ENCODE measurements at regions not wholly inside any gene's neighbourhood (a gene's known extent, or its start where the extent isn't known, plus 50 kb on each side); places are given as distances from the start of the nearest gene placed in this dataset.

- TF ChIP-seq RAD21 (IDR thresholded peaks at IDR 0.05; ENCODE audit: low read depth) (peak; percentile 71), MAX (IDR thresholded peaks at IDR 0.05) (no peak), YY1 (IDR thresholded peaks at IDR 0.05; ENCODE audit: low read depth) (0 out of 2 replicates have a peak, but pooled peaks have one; percentile 31), CREB1 (IDR thresholded peaks at IDR 0.05; ENCODE audit: low read depth) (no peak), TCF12 (IDR thresholded peaks at IDR 0.05; ENCODE audit: low read depth) (no peak), ZBTB7A (IDR thresholded peaks at IDR 0.05; ENCODE audit: low read depth) (no peak)
These were observed 250.9 kb downstream of the PTEN start for GRCh38 chr10:88114368-88114767.

- no peak for TF ChIP-seq CEBPB (IDR thresholded peaks at IDR 0.05)
- TF ChIP-seq ZBTB7A (IDR thresholded peaks at IDR 0.05; ENCODE audit: low read depth) = no peak
- no peak for TF ChIP-seq EP300 (IDR thresholded peaks at IDR 0.05; ENCODE audit: borderline replicate concordance)
- no peak for TF ChIP-seq TAF1 (IDR thresholded peaks at IDR 0.05; ENCODE audit: low read depth)
- TF ChIP-seq NFIC (IDR thresholded peaks at IDR 0.05) = no peak
- no peak for TF ChIP-seq TCF12 (IDR thresholded peaks at IDR 0.05; ENCODE audit: low read depth)
- no peak for TF ChIP-seq RAD21 (IDR thresholded peaks at IDR 0.05; ENCODE audit: low read depth)
- TF ChIP-seq USF1 (IDR thresholded peaks at IDR 0.05) = no peak
- no peak for TF ChIP-seq EGR1 (IDR thresholded peaks at IDR 0.05)
- TF ChIP-seq FOXM1 (IDR thresholded peaks at IDR 0.05; ENCODE audit: borderline replicate concordance, low read depth) = no peak
- no peak for TF ChIP-seq CREB1 (IDR thresholded peaks at IDR 0.05; ENCODE audit: low read depth)
- TF ChIP-seq TEAD4 (IDR thresholded peaks at IDR 0.05) = no peak
- no peak for TF ChIP-seq REST (IDR thresholded peaks at IDR 0.05; ENCODE audit: low read depth)
- no peak for TF ChIP-seq YY1 (IDR thresholded peaks at IDR 0.05; ENCODE audit: low read depth)
- no peak for TF ChIP-seq MAX (IDR thresholded peaks at IDR 0.05)
These were observed 252.0 kb downstream of the PTEN start for GRCh38 chr10:88115407-88115806.

GRCh38 chr10:88115968-88116367 lies 252.5 kb downstream of the PTEN start:
- TF ChIP-seq REST (IDR thresholded peaks at IDR 0.05; ENCODE audit: low read depth) (no peak), TEAD4 (IDR thresholded peaks at IDR 0.05) (no peak), CEBPB (IDR thresholded peaks at IDR 0.05) (no peak), NFIC (IDR thresholded peaks at IDR 0.05) (no peak), RAD21 (IDR thresholded peaks at IDR 0.05; ENCODE audit: low read depth) (no peak), USF1 (IDR thresholded peaks at IDR 0.05) (no peak), CREB1 (IDR thresholded peaks at IDR 0.05; ENCODE audit: low read depth) (no peak), YY1 (IDR thresholded peaks at IDR 0.05; ENCODE audit: low read depth) (no peak), ZBTB7A (IDR thresholded peaks at IDR 0.05; ENCODE audit: low read depth) (no peak), EP300 (IDR thresholded peaks at IDR 0.05; ENCODE audit: borderline replicate concordance) (no peak), TCF12 (IDR thresholded peaks at IDR 0.05; ENCODE audit: low read depth) (no peak), EGR1 (IDR thresholded peaks at IDR 0.05) (no peak), MAX (IDR thresholded peaks at IDR 0.05) (no peak), FOXM1 (IDR thresholded peaks at IDR 0.05; ENCODE audit: borderline replicate concordance, low read depth) (no peak), TAF1 (IDR thresholded peaks at IDR 0.05; ENCODE audit: low read depth) (no peak)

GRCh38 chr10:88116481-88116880 lies 253.1 kb downstream of the PTEN start:
- TF ChIP-seq TCF12 (IDR thresholded peaks at IDR 0.05; ENCODE audit: low read depth) (no peak), RAD21 (IDR thresholded peaks at IDR 0.05; ENCODE audit: low read depth) (no peak), TAF1 (IDR thresholded peaks at IDR 0.05; ENCODE audit: low read depth) (no peak), NFIC (IDR thresholded peaks at IDR 0.05) (no peak), CREB1 (IDR thresholded peaks at IDR 0.05; ENCODE audit: low read depth) (no peak)

- no peak for TF ChIP-seq ZBTB7A (IDR thresholded peaks at IDR 0.05; ENCODE audit: low read depth)
- TF ChIP-seq TEAD4 (IDR thresholded peaks at IDR 0.05) = no peak
- no peak for TF ChIP-seq CREB1 (IDR thresholded peaks at IDR 0.05; ENCODE audit: low read depth)
- TF ChIP-seq TAF1 (IDR thresholded peaks at IDR 0.05; ENCODE audit: low read depth) = no peak
- no peak for TF ChIP-seq FOXM1 (IDR thresholded peaks at IDR 0.05; ENCODE audit: borderline replicate concordance, low read depth)
- no peak for TF ChIP-seq EP300 (IDR thresholded peaks at IDR 0.05; ENCODE audit: borderline replicate concordance)
- no peak for TF ChIP-seq USF1 (IDR thresholded peaks at IDR 0.05)
- TF ChIP-seq CEBPB (IDR thresholded peaks at IDR 0.05) = no peak
- no peak for TF ChIP-seq REST (IDR thresholded peaks at IDR 0.05; ENCODE audit: low read depth)
These were observed 253.7 kb downstream of the PTEN start for GRCh38 chr10:88116971-88117626.

Data from Ishikawa (cell line).